Coronary artery (tissue), 2 donors: ENCODE measurements at regions not wholly inside any gene's neighbourhood (a gene's known extent, or its start where the extent isn't known, plus 50 kb on each side); places are given as distances from the start of the nearest gene placed in this dataset.

Experiments
- DNase-seq: peaks from one replicate; pipeline ENCODE4 v3.0.0-alpha.2; 2017; ENCODE audit warnings: low spot score
- H3K27ac ChIP-seq, 2 donors: fragments of 200-600 bp; sonication (generic); one replicate each; pipeline ENCODE4 v1.5.1; 2016 to 2019
- H3K4me3 ChIP-seq: fragments of 200-600 bp; sonication (generic); 2 replicates; pipeline ENCODE4 v1.5.1; 2016; ENCODE audit warnings: mild to moderate bottlenecking, moderate library complexity
- TF ChIP-seq, protein P1 (sequence below): fragments of 200-600 bp; sonication (generic); IDR thresholded peaks from one replicate; pipeline ENCODE4 v1.5.1; 2019; ENCODE audit warnings: antibody characterized with exemption

DNA sequence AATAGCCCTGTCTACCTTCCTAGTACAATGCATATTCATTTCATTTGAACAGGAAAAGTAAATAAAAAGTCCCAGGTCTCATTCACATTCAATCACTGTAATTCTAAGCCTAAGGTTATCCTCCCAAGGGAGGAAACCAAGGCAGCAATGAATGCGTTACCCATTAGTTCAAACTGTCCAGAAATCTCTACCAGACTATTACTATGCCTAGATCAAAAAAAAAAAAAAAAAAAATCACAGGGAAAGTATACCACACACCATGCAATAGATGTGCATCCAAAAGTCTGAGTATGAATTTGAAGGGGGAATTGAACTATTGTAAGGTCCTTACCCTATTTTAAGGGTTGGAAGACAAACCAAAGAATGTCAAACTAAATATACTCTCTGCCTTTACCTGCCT, 598.0 kb upstream of the API5 start:
- Histone ChIP-seq H3K4me3 (no peak overlapping the region), H3K27ac (no peak overlapping the region)
- no peak for DNase-seq
- TF ChIP-seq, protein P1, sequence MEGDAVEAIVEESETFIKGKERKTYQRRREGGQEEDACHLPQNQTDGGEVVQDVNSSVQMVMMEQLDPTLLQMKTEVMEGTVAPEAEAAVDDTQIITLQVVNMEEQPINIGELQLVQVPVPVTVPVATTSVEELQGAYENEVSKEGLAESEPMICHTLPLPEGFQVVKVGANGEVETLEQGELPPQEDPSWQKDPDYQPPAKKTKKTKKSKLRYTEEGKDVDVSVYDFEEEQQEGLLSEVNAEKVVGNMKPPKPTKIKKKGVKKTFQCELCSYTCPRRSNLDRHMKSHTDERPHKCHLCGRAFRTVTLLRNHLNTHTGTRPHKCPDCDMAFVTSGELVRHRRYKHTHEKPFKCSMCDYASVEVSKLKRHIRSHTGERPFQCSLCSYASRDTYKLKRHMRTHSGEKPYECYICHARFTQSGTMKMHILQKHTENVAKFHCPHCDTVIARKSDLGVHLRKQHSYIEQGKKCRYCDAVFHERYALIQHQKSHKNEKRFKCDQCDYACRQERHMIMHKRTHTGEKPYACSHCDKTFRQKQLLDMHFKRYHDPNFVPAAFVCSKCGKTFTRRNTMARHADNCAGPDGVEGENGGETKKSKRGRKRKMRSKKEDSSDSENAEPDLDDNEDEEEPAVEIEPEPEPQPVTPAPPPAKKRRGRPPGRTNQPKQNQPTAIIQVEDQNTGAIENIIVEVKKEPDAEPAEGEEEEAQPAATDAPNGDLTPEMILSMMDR = no peak

DNA sequence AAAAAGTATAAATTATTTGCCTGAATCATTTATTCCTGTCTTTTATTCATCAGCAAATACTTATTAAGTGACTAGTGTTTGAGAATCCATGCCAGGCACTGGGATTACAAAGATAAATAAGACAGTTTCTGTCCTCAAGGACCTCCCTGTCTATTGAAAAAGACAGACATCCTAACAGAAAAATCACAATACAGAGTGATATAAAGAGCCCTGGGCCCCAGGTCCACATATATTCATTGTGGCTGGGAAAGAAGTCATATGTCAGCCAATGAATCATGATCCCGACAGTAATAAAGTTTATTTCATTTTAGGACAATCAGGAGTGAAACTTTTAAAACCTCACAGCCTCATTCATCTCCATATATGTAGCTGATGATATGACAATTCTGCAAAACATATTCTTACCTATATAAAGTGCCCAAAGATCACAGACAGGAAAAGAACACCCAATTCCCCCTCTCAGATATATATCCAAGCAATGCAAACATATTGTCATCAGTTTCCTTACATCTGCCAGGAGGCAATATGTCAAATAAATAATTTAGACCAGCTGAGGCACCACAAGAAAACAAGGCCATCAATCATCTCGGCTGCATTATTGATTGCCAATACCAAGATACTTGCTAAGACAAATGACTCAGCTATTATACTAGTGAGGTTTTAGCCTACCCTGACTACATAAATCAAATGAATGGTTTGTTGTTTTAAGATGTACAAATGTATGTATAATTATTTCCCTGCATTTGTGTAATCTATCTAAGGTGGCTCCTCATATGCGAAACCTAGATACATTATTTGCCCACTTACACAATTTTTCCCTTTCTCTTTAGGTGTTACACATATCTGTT, 590.9 kb upstream of the API5 start:
- TF ChIP-seq, protein P1 = no peak
- DNase-seq = no peak
- no peak overlapping the region for H3K4me3 ChIP-seq

GRCh38 chr11:42727879-42728278, 583.9 kb upstream of the API5 start:
- TF ChIP-seq, protein P1 = no peak
- no peak for DNase-seq

More for the DNA sequence above, 590.9 kb upstream of the API5 start:
- no peak overlapping the region for H3K27ac ChIP-seq

GRCh38 chr11:42762348-42762747, 549.4 kb upstream of the API5 start:
- Histone ChIP-seq H3K4me3 (no peak overlapping the region), H3K27ac (no peak overlapping the region)
- TF ChIP-seq, protein P1 = no peak
- no peak for DNase-seq

More at GRCh38 chr11:42727879-42728278, 583.9 kb upstream of the API5 start:
- Histone ChIP-seq H3K27ac (no peak overlapping the region), H3K4me3 (no peak overlapping the region)

DNA sequence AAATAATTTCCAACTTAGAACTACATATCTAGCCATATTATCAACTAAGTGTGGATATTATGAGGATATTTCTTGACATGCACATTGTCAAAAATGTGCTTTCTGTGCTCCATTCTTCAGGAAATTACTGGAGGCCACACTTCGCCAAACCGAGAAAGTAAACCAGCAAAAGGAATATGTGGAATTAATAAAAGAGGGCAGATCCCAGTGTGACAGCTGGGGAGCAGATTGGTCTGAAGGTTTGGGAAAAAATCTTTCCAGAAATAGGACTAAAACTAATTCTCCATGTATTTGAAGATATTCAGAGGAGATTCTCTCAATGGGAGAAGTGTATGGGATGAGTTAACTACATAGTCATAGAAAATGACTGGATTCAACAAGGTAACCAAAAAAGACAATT, 546.9 kb upstream of the API5 start:
- Histone ChIP-seq H3K4me3 (no peak overlapping the region), H3K27ac (no peak overlapping the region)
- DNase-seq = no peak
- TF ChIP-seq, protein P1 = no peak

DNA sequence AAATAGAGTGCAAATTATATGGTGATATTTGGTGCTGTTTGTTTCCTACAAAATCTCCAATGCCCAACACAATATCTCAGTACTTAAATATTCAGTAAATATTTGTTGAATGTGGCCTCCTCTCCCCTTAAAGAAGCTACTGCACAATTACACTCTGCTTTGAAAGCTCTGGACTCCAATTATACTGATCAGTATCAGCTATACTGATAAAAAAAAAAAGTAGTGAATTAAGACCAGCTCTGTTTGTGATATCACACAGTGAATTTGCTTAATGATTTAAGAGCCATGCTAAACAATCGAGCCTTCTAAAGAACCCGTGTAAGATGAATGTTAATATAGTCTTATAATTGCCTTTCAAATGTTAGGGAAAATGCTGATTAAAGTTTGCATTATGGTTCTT, 543.2 kb upstream of the API5 start:
- Histone ChIP-seq H3K27ac (no peak overlapping the region), H3K4me3 (no peak overlapping the region)
- DNase-seq = no peak
- TF ChIP-seq, protein P1 = no peak

DNA sequence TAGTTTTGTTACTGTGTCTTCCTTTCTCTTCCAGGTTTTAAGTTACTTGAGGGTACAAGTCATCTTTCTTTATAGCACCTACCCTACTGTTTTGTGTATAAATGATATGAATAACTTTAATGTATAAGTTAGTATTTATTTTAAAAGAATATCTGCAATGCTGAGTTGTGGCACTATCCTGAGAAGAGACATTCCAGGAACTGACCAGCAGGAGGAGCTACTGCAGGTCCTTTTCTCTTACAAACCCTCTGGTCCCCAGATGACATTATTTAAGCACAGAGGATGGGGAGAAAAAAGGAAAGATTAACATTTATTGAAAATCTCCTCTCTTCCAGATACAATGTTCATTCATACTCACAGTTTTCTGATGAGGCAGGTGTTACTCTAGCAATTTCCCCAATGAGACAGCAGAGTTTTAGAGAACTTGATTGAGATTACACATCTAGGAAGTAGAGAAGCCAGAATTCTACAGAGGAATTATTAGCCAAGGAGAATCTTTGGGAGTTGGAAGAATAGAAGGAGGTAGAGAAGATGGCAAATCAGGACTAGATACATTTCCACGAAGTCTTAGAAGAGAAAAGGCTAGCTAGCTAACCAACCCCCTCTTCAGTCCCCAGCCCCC, 541.2 kb upstream of the API5 start:
- Histone ChIP-seq H3K27ac (no peak overlapping the region), H3K4me3 (no peak overlapping the region)
- TF ChIP-seq, protein P1 = no peak
- no peak for DNase-seq
